WERI-Rb-1 (cell line): ENCODE measurements at regions not wholly inside any gene's neighbourhood (a gene's known extent, or its start where the extent isn't known, plus 50 kb on each side); places are given as distances from the start of the nearest gene placed in this dataset.

Source experiments
- DNase-seq: peaks from one replicate; pipeline ENCODE4 v3.0.0-alpha.2; 2020
- H3K27ac ChIP-seq: fragments of 250-450 bp; sonication (Bioruptor Pico); 2 replicates; pipeline ENCODE4 v1.5.1; 2020; ENCODE audit warnings: mild to moderate bottlenecking, moderate library complexity
- H3K27me3 ChIP-seq: fragments of 250-450 bp; sonication (Bioruptor Pico); 2 replicates; pipeline ENCODE4 v1.5.1; 2021; ENCODE audit warnings: mild to moderate bottlenecking, low read depth, moderate library complexity; ENCODE audit not compliant: insufficient read depth, severe bottlenecking
- H3K36me3 ChIP-seq: fragments of 250-450 bp; sonication (Bioruptor Pico); 2 replicates; pipeline ENCODE4 v1.5.1; 2020; ENCODE audit warnings: mild to moderate bottlenecking, moderate library complexity
- H3K4me3 ChIP-seq: 2 replicates; pipeline ENCODE4 v1.5.1; 2011; ENCODE audit warnings: low read depth, mild to moderate bottlenecking, control low read depth, low read length
- H3K9me3 ChIP-seq: fragments of 250-450 bp; sonication (Bioruptor Pico); 2 replicates; pipeline ENCODE4 v1.5.1; 2021; ENCODE audit warnings: mild to moderate bottlenecking, moderate library complexity; ENCODE audit not compliant: severe bottlenecking
- TF ChIP-seq, protein P1 (sequence below): IDR thresholded peaks from 2 replicates; pipeline ENCODE4 v1.5.1; 2011; ENCODE audit warnings: low read depth, mild to moderate bottlenecking, control low read depth, inconsistent platforms, low read length

DNA sequence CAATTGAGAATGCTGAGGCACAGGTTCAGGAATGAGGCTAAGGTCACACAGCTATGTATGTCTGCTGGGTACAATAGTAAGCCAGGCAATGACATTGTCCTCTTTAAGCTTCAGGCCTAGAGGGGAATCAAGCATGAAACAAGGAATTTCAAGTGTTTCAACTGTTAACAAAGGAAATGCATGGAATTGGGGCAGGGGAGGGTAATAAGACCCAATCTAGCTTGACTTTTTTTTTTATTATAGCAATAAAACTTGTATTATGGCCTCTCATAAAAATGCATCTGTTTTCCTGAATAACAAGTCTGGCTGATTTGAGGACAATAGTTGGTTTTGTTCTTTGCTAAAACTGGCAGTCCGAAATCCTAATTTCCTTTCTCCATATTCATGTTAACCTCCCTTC, 336.7 kb downstream of the CBLN4 start:
- no peak overlapping the region for H3K4me3 ChIP-seq
- peaks cover 47% of the 10 kb centered on the region for H3K27me3 ChIP-seq
- H3K27ac ChIP-seq, result no peak overlapping the region
- no peaks in the 10 kb centered on the region for H3K9me3 ChIP-seq
- H3K36me3 ChIP-seq, result no peaks in the 10 kb centered on the region
- TF ChIP-seq, protein P1, sequence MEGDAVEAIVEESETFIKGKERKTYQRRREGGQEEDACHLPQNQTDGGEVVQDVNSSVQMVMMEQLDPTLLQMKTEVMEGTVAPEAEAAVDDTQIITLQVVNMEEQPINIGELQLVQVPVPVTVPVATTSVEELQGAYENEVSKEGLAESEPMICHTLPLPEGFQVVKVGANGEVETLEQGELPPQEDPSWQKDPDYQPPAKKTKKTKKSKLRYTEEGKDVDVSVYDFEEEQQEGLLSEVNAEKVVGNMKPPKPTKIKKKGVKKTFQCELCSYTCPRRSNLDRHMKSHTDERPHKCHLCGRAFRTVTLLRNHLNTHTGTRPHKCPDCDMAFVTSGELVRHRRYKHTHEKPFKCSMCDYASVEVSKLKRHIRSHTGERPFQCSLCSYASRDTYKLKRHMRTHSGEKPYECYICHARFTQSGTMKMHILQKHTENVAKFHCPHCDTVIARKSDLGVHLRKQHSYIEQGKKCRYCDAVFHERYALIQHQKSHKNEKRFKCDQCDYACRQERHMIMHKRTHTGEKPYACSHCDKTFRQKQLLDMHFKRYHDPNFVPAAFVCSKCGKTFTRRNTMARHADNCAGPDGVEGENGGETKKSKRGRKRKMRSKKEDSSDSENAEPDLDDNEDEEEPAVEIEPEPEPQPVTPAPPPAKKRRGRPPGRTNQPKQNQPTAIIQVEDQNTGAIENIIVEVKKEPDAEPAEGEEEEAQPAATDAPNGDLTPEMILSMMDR, result no peak
- no peak for DNase-seq

DNA sequence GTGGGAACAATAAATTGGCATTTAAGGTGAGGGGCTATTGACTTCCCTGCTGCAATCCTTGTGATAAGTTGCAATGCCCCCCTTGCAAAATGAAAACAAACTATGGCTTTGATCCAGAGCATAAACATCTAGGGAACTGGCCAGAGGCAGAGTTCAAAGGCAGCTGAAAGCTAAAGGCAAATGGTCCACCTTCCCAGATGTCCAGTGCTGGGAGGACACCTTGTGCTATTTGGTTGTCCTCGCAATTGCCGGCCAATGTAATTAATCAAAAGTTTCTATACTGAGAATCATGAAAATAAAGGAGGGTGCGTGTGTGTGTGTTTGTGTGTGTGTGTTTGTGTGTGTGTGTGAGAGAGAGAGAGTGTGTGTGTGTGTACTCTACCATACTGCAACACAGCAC, 337.4 kb downstream of the CBLN4 start:
- no peak for DNase-seq
- Histone ChIP-seq H3K27ac (no peak overlapping the region), H3K27me3 (peaks cover 47% of the 10 kb centered on the region), H3K36me3 (no peaks in the 10 kb centered on the region), H3K4me3 (no peak overlapping the region), H3K9me3 (no peaks in the 10 kb centered on the region)
- TF ChIP-seq, protein P1, result no peak

- H3K27me3 ChIP-seq, result peaks cover 47% of the 10 kb centered on the region
- no peaks in the 10 kb centered on the region for H3K9me3 ChIP-seq
- no peak overlapping the region for H3K4me3 ChIP-seq
- DNase-seq, result no peak
- TF ChIP-seq, protein P1, result no peak
- no peak overlapping the region for H3K27ac ChIP-seq
- H3K36me3 ChIP-seq, result no peaks in the 10 kb centered on the region
These were observed 338.3 kb downstream of the CBLN4 start for GRCh38 chr20:55667024-55667423.

GRCh38 chr20:55656231-55656775, 349.0 kb downstream of the CBLN4 start:
- TF ChIP-seq, protein P1, result no peak
- no peak overlapping the region for H3K4me3 ChIP-seq
- no peaks in the 10 kb centered on the region for H3K36me3 ChIP-seq
- DNase-seq, result no peak
- H3K9me3 ChIP-seq, result no peaks in the 10 kb centered on the region
- H3K27me3 ChIP-seq, result peaks cover 17% of the 10 kb centered on the region
- H3K27ac ChIP-seq, result no peak overlapping the region

- H3K9me3 ChIP-seq, result no peaks in the 10 kb centered on the region
- no peaks in the 10 kb centered on the region for H3K36me3 ChIP-seq
- H3K27ac ChIP-seq, result no peak overlapping the region
- peaks cover 25% of the 10 kb centered on the region for H3K27me3 ChIP-seq
- TF ChIP-seq, protein P1, result no peak
- H3K4me3 ChIP-seq, result no peak overlapping the region
- DNase-seq, result no peak
These were observed 354.5 kb downstream of the CBLN4 start for GRCh38 chr20:55650657-55651360.

- TF ChIP-seq, protein P1, result no peak
- Histone ChIP-seq H3K9me3 (no peaks in the 10 kb centered on the region), H3K36me3 (no peaks in the 10 kb centered on the region), H3K27ac (no peak overlapping the region), H3K27me3 (peaks cover 26% of the 10 kb centered on the region), H3K4me3 (no peak overlapping the region)
- no peak for DNase-seq
These were observed 356.1 kb downstream of the CBLN4 start for GRCh38 chr20:55649254-55649653.
